GM18498 (cell line): ENCODE measurements at regions not wholly inside any gene's neighbourhood (a gene's known extent, or its start where the extent isn't known, plus 50 kb on each side); places are given as distances from the start of the nearest gene placed in this dataset.
"Not testable (repeated sequence)": the region's sequence is repeated elsewhere in the genome, so short reads cannot be mapped to it uniquely, and the experiment has no call there.

Experiments
- ATAC-seq: cut with Tn5 transposase; IDR thresholded peaks from one replicate; pipeline ENCODE4 v1.9.1; 2021; ENCODE audit warnings: mild to moderate bottlenecking, moderate library complexity; ENCODE audit not compliant: unreplicated experiment

DNA sequence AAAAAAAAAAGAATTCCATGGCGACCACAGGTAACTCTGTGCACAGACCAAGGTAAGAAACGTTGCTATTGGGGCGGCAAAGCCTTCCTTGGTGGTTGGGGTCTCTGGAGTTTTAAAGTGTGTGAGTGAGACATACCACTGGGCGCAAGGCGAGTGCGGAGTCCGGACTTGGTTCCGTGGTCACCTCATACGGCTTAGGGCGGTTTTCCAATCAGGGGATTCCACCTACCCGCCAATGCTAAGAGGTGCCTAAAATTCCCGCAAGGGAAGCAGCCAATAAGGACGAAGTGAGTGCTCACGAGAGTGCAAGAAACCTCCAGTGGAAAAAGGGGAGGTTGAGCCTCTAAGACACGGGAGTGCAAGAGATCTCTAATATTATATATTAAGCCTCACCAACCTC lies 68.6 kb upstream of the PRSS16 start:
- ATAC-seq = no peak

DNA sequence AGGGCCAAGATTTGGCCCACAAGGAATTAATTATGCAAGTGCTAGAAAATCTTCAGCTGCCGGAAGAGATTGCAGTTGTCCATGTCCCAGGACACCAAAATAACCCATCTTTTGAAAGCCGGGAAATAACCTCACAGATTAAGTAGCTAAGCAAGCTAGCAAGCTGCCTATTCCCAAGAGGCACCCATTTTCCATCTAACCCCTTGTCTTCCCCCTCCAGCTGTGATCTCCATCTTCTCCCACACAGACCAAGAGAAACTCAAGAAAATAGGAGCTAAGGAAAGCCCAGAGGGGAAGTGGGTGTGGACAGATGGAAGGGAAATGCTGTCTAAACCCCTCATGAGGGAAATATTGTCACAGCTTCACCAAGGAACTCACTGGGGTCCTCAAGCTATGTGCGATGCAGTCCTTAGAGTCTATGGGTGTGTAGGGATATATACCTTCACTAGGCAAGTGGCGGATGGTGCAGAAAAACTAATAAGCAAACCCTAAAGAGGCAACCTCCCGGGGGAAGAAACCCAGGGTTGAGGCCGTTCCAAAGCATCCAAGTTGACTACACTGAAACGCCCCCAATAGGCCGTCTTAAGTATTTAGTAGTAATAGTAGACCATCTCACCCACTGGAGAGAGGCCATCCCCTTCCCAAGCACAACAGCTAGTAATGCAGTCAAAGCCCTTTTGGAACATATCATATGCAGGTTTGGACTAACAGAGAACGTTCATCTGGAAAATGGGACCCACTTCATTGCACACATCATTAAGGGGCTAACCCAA lies 64.3 kb upstream of the PRSS16 start:
- no peak for ATAC-seq

DNA sequence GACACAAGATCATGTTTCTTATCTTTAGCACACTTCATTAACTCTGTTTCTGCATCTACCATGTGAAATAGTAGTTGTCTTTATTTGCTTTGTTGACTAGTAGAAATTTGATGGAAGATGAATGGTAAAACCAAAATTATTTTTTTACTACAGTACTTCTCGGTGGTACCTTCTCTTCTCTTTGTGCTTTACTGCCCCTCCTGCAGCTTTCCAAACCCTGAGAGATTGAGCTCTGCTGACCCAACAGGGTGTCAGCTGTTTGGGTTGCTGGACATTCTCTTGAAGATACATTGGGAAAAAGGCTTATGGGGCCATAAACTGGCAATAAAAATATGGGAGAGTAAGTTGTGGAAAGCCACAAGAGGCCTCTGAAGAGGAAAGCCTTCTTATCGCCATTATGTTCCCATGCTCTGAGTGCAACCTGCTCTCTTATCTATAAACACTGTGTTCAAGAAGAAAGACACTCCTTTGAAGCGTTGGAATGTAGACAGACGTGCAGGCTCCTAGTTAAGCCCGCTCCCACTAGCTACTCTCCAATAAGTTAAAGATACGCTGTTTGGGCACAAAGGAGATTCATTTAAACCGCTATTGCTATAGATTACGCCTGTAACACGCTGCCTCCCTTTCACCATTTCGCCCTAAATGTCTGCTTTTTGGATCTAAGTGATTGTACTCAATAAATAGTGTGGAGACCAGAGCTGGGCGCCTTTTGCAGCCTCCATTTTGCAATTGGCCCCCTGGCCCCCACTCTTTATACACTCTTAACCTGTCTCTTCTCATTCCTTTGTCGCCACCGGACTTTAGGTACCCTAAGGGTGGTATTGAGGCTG lies 60.1 kb upstream of the PRSS16 start:
- ATAC-seq = no peak

DNA sequence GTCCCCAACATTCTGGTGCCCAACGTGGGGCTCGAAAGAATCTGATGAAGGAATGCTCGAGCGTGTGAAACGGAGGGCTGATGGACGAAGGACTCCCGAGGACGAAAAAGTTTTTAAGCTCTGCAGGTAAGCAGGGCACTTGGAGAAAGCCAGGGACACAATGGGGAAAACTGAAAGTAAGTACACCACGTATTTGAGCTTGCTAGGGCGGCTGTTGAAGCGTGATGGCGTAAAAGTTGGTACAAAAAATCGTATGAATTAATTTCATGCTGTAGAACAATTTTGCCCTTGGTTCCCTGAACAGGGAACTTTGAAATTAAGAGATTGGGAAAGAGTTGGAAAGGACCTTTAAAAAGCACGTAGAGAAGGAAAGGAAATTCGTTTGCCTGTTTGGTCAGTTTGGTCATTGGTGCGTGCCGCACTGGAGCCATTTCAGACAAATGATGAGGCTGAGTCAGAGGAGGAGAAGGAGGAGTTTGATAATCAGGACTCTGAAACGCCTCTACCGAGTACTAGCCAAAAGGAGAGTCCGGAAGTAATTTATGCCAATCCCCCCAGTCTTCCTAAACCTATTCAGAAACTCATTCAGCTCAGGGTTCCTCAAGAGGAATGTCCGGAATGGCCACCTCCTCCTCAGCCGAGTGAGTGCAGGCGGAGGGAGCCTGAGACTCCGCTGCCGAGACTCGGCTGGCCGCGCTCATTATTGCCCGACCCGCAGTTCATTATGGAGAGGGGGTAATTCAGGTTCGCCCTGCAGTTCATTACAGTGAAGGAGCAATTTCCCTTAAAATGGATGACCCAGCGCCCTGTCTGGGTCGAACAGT lies 59.2 kb upstream of the PRSS16 start:
- ATAC-seq = peak; percentile 84

DNA sequence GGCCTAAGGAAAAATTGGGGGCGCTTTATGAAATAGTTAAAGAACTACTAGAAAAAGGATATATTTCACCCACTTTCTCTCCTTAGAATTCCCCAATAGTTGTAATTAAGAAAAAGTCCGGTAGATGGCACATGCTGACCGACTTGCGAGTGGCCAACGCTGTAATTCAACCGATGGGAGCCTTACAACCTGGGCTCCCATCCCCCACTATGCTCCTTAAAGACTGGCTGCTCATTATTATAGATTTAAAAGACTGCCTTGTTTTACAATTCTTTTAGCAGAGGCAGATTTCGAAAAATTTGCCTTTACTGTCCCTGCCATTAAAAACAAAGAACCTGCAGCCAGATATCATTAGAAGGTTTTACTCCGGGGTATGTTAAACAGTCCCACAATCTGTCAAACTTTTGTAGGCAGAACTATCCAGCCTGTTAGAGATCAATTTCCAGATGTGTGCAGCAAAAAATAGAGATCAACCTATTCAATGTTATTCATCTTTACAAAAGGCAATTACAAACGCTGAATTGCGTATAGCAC lies 58.5 kb upstream of the PRSS16 start:
- ATAC-seq = peak; percentile 82

GRCh38 chr6:27190126-27190525 lies 57.4 kb upstream of the PRSS16 start:
- ATAC-seq = no peak

GRCh38 chr6:27194453-27194852 lies 53.0 kb upstream of the PRSS16 start:
- not testable (repeated sequence) for ATAC-seq

GRCh38 chr6:27195547-27195946 lies 52.0 kb upstream of the PRSS16 start:
- ATAC-seq = not testable (repeated sequence)
